ENCODE measurements at regions not wholly inside any gene's neighbourhood (a gene's known extent, or its start where the extent isn't known, plus 50 kb on each side); places are given as distances from the start of the nearest gene placed in this dataset.

DNA sequence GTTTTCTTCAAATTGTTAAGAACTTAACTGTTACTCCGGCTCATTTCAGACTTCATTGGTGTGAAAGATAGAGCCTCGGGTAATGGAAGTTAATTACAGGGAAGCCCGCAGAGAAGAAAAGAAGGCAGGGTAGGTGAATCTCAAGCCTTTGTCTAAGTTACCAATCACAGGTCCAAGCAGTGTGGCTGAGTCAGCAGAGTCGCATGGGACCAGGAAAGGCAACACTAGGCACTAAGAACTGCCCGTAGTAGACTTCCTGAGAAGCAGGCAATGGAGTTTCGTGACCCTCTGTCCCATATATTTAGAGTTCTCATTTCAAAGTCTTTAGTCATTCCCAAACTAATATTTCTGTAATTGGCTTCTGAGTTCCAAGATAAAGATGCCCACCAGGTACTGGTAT, 122.9 kb upstream of the STT3B start:
- no peak for DNase-seq

GRCh38 chr3:31410411-31410810, 122.3 kb upstream of the STT3B start:
- DNase-seq: no peak

DNA sequence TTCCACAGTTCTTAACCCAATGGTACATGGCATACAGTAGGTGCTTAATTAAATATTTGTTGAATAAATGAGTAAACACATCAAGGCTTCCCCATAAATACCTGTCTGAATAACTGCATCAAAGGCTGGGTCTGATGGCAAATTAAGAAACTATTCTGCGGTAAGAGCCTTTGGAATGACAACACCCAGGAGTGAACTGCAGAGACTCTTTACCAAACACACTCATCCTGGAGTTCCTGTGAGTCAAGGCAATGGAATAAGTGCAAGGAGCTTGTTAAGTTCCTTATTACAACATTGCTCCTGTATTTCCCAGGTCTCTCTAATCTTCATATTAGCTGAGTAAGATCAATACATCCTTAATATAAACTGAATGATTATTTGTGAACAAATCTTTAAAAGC, 119.9 kb upstream of the STT3B start:
- no peak for DNase-seq

- DNase-seq: no peak
Observed at GRCh38 chr3:31413515-31413914, 119.2 kb upstream of the STT3B start.

DNA sequence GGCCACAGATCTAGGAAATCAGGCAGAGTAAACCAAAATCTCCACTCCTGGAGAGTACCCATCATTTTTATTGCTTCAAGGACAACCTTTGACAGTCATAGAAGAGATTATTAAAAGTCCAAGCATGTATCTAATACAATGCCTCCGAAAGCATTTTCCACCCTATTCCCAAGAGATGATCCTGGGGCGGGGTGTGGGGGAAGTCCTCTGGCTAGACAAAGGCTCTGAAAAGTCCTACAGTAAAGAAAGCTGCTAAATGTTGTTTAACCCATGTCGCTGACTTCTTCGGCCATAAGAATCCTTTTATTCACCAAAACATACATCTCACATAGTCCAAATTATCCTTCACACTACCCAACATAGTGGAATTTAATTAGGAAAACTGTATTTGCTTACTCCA, 115.7 kb upstream of the STT3B start:
- DNase-seq: no peak

- no peak for DNase-seq
Observed at GRCh38 chr3:31417486-31417885, 115.2 kb upstream of the STT3B start.

DNA sequence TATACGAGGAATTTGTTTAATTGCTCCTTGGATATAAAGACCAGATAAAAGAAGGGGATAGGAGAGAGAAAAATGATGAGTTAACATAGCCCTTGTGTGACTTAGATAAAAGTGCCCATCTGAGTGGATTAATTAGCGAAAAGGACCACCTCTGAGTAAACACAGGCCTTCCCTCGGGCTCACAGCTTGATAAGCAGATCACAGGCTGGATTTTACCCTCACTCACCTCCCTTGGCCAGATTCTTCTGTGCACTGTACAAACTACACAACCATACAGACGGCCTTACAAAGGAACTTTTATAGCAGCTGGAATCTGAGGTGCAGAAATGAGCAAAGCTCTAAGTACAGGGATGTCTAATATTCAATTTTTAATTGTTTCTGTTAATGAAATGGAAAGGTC, 112.4 kb upstream of the STT3B start:
- DNase-seq: no peak

- DNase-seq: no peak
Observed at GRCh38 chr3:31421314-31422048, 111.2 kb upstream of the STT3B start.

- no peak for DNase-seq
Observed at GRCh38 chr3:31422237-31422636, 110.5 kb upstream of the STT3B start.

DNA sequence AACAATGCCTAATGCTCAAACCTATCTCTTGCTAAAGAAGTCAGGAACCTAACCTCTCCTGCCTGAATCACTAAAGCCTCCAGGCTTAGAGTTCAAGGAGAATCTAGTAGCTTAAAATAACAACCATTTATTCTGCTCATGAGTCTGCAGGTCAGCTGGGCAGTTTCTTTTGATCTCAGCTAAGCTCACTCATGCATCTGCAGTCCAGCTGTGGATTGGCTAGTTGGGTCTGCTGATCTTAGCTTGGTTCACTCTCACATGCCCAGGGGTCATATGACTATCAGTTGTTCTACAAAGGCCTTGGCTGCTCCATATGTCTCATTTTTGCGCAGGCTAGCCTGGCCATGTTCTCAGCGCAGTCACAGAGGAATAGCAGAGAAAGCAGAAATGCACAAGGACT, 109.2 kb upstream of the STT3B start:
- no peak for DNase-seq

- no peak for DNase-seq
Observed at GRCh38 chr3:31425401-31425800, 107.3 kb upstream of the STT3B start.

DNA sequence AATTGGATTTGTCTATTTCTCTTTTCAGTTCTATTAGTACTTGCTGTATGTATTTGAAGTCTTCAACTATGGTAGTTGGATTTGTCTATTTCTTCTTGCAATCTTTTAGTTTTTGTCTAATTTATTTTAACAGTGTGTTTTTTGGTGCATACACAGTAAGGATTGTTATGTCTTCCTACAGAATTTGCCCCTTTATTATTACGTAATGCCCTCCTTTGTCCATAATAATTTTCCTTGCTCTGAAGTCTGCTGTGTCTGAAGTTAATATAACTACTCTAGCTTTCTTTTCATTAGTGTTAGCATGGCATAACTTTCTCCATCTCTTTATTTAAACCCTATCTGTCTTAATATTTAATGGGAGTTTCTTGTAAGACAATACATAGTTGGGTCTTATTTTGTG, 105.1 kb upstream of the STT3B start:
- DNase-seq: no peak

GRCh38 chr3:31431321-31431720, 101.4 kb upstream of the STT3B start:
- DNase-seq: no peak

DNA sequence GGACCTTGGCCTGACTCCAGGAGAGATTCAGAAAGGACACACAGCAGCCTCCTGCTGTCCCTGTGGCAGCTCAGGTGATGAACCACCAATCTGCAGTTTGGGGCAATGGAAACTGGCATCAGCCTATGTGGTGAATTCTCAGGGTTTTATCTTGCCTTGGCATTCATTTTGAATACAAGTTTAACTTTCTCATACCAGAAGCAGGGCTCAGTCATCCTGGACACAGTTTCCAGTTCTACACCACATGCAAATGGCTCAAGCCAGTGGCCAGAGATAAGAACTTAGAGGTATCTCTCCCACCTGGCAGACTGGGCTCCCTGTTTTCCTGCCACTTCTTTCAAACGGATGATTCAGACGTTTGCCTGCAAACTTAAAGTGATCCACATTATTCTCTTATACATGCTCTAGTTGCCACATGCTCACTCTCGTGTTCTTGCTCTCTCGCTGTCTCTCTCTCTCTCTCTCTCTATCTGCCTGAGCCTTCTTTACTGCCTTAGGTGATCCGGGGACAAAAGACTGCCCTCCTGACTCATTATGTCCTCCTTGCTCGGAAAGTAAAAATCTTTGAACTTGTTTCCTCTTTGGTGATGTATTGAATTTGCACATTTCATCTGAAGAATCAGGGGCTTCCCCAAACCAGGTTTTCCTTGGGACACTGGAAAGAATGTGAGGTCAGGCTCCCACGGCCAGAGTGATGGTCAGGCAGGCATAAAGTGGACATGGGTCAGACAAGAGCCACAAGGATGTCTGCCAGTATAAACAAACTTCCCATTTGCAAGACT, 99.6 kb upstream of the STT3B start:
- DNase-seq: no peak

DNA sequence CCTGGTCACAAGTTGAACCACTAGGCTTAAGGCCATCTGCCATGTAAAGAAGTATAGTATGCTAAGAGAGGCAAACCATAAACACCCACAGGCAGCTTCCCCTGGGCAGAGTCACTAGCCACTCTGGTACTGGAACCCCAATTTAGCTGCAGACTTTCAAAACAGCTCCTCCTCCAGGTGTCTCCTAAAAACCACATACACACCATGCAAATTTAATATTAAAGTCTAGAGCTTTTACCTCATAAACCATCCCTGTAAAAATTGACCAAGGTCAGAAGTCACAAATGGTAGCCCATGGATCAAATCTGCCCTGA, 99.1 kb upstream of the STT3B start:
- no peak for DNase-seq

DNA sequence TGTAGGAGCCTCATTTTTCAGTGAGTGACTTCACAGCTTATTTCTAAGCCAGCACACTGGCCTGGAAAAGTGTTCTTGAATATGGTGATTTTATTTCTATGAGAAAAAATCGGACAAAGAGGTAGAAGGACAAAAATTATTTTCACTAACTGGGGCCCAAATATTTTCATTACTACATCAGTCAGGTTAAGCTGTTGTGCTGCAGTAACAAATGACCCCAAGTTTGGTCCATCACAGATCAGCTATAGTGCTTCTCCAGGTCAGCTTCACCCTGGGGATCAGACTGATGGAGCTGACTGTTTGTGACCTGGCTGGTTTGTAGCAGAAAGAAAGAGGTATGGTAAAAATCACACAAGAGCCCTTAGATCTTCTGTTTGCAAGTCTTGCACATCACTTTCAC, 97.9 kb upstream of the STT3B start:
- DNase-seq: no peak

- DNase-seq: no peak
Observed at GRCh38 chr3:31436830-31437229, 95.9 kb upstream of the STT3B start.

- DNase-seq: no peak
Observed at GRCh38 chr3:31438742-31439141, 94.0 kb upstream of the STT3B start.

DNA sequence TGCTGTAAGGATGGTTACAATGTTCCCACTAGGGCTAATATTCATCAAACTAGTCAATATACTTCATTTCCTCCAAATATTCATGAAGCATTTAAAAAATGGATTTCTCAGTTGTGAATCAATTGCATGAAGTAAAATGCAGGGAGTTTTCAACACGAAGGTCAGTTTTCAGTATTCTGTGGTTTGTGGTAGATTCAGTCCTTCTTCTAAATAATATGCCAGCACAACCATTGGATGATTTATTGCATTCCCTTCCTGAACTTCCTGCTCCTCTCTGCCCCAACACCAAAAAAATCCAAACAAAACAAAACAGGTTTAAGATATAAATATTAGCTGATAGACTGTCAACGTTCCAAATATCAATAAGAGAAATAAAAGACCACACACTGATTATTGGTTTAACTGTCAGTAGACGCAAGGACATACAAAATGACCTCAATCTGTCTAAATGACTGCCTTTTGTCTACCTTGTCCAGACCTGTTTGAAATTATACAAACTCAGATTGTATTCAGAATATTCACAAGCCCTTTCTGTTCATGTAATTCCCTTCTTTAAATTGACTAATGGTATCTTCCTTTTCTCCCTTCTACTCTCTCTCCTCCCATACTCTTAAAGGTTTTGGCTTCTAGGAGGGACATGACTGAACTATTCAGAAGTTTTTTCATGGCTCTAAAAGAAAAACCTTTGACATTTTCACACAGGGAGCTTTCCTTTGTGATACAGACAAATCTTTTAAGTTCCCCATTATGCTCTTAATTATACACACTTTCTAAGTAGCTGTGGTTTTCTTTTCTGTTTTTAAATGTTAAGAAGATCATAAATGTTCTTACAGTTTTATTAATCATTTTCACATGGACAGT, 92.6 kb upstream of the STT3B start:
- no peak for DNase-seq

GRCh38 chr3:31440878-31441277, 91.8 kb upstream of the STT3B start:
- no peak for DNase-seq

GRCh38 chr3:31442755-31443154, 90.0 kb upstream of the STT3B start:
- DNase-seq: no peak
